ENCODE measurements at regions not wholly inside any gene's neighbourhood (a gene's known extent, or its start where the extent isn't known, plus 50 kb on each side); places are given as distances from the start of the nearest gene placed in this dataset.

DNA sequence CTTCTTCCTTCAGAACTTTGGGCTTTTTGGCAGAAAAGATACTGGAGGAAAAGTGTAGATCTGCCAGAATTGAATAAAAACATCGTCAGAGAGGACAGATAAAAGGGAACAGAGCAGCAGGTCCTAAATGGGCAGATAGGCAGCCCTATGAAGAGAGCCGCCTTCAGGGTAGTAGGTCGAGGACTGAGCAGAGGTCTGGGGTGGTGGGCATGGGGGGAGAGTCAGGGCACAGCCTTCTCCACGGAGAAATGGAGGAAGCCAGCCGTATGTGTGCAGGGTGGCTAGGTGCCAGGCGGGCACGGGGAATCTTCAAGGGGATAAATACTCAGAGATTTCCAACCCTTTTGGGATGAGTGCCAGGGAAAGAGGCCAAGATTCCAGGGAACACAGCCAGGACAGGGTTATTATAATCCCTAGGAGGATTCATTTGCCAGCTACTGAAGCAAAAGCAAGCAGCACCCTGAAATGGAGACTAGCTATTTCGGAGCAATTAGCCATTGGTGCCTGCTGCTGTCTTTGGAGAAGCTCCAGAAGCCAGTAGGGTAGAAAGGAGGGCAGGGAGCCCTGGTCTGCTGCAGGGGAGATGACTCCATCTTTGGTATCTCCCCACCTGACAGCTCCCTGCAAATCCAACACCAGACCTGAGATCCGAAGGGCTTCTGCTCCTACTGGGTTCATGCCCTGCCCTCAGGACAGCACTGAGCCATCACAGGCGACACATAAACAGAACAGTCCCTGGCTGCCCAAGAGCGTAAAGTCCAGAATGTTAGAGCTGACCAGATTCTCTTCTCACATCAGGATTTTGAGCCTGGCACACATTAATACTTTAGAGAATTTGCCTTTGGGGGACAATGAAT, 174.5 kb upstream of the NTM start:
- peak; percentile 39 for DNase-seq

DNA sequence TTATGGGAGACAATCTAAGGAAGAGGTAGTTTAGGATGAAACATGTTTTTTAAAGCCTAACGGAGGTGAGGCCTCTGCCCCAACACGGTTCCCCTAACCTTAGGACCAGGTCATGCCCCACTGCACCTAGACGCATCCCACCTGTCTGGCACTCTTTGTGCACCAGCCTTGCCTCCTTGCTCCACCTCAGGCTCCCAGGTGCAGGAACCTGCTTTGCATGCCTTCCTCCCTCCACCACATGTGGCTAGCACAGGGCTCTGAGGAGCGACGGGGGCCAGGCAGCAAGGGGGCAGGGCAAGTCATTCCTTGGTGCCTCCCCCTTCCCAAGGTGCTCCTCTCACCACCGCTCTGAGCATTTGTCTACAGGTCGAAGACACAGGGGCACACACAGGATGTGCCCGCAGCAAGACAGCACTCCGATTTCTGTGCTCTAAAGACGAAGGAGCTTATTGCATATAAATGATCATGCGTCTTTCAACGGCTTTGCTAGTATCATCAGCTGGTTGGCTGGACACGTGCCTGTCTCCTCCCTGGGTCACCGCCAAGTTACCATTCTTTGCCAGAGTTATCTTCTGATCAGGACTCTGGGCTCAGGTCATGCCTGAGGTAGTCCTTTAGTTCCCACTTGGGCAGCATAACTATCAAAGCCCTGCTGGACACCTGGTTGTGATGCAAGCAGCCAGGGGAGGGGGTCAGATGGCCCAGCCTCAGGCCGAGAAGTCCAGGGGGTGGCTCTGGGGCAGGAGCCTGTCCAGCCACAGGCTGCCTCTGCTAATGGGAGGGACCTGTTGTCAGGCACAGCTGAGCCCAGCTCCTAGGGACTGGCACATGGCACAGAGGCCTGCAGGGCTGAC, 172.0 kb upstream of the NTM start:
- DNase-seq, result no peak

DNA sequence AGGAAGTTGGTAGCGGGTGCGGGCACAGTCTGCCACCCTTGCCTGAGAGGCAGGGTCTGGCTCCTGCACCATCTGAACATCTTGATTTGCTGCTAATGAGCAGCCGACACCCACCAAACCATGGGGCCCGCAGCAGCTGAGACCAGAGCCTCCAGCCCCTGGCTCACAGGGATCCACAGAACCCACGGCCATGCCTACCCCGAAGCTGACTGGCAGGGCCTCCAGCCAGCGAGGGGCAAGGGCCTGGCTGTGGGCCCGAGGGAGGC, 171.5 kb upstream of the NTM start:
- DNase-seq, result no peak

DNA sequence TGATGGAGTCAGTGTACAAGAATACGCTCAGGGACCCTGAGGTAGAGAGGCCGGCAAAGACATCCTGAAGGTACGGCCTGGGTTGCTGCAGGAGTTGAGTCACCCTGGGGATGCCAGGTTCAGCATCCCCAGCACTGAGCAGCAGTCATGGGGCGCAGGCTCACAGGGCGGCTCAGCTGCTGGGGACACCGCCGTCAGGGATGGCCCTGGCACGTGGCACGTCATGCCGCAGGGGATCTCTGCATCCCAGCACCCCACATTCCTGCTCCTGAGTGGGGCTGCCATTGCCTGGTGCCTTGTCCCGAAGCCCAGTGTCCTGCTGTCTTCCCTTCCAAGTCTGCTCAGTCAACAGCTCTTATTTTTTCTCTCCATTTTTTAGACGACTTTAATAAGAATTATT, 168.7 kb upstream of the NTM start:
- DNase-seq, result no peak

DNA sequence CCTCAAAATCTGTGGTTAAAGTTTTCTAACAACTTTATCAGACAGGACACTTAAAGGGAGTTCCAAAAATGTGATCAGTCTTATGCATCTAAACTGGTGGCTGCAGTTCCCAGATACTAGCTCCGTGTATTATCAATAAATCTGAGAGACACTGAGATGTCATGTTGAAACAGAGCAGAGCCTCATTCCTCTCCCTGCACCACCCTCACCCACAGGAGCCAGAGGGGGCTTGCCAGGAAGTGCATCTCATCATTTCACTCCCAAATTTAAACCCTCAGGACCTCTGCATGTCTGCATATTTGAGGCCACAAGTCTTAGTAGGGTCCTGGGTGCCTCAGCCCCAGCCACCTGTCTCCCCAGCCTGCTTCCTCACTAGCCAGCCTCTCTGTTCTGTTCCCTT, 167.4 kb upstream of the NTM start:
- DNase-seq, result no peak

DNA sequence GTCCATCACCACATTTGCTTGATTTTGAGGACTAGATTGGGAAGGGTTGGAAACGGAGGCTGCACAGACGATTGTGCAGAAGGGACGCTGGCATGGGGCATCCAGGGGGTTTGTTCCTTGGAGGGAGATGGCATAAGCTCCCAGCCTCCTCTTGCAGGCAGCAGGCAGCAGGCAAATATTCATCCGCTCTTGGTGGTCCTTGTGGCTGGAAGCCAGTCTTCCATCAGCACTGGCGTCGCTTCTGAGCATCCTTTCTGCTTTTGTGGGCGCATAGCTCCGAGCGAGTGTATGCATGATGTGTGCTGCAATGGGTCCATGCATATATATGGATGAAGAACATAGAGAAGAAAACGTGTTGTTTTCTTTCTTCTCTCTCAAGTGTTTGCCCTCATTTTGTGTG, 166.1 kb upstream of the NTM start:
- DNase-seq, result no peak

DNA sequence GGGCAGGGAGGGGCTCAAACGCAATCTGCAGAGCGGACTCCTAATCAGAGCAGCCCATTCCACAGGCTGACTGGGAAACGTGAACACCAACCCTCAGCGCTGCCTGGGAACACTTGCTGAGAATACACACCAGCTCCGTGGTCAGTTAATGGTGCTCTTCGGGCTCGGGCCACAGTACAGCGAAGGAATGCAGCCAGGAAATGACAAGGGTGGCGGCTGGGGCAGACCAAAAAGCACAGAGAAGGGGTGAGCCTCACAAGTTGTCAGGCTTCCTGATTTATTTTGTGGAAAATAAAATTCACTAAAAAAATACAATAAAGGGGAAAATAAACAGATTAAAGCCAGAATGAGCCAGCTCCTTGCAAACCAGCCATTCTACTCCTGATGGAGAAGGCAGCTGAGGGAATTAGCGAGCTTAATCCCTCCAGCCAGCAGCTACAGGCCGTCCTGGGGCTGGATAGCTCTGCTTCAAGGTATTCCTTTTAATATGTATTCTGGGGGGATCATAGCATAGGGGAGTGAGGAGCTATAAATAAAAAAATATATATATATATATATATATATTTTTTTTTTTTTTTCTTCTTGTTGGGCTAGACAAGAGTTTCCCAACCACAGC, 165.5 kb upstream of the NTM start:
- no peak for DNase-seq

DNA sequence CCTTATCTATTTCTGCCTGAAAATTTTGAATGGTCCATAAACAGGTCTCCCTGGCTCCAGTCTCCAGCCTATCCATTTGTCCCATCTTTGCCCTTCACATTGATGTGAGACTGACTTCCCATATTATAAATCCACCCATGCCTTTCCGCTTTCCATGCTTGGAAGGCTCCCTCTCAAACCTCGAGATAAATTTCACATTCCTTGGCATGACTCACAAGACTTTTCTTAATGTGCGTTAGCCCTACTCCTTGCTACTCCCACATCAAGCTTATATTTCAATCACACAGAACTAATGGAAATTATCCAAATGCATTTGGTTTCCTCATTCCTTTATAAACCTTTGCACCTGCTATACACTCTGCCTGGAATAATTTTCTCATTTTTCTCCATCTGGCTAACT, 163.7 kb upstream of the NTM start:
- DNase-seq, result no peak

DNA sequence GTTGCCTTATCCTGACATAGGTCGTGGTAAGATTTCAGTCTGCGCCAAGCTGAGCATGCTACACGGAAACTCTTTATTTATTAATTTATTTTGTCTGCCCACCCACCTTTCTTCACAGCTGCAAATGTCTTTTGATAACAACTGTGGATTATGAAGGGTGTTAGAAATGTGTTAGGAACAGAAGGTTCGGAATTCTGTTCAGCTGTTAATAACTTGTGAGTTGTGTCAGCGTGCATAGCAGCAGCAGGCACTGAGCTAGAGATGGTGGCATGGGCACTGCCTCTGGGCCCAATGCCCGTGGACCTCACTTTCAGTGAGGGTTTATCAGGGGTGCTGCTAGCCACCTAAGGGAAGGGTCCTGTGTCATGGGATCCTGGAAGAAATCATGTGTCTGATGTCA, 162.5 kb upstream of the NTM start:
- no peak for DNase-seq

DNA sequence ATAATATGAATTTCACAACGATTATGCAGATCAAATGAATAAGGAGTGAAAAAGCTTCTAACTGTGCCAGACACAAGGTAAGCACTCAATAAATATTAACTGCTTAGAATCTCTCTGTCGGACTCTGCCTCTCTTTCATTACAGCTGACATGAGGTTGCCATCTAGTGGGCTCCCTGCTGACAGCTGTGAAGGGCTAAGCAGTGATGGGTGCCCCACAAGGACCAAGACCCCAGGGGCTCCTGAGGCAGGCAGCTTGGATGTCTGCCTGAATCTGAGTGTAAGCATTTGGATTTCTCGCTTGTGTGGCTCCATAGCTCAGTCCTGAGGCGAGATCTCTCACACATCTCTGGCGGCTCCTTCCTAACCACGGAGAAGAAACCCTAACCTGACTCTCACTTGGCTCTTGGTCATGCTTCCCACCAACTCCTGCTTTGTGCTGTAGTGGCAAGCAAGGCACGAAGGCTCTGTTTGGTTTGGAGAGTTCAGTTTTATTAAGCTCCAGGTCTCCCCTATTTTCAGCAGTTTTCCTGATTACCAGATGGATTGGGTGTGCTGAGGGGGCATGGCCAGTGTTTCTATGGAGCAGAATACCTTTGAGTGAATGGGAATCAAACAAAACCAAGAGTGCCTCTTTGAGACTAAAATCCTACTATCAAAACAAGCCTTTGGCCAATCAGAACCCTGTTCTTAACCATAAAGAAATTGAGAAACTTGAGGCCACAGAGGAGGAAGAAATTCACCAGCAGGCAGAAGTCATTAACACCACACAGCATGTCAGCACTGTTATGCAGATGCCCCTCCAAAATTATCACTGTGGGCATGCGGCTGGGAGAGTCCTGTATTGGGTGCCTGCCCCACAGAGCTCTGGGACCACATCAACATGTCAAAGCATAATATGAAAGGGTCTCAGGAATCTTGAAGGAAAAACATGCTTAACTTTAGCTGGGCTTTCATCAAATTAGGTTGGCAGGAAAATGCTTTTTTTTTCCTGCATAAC, 152.8 kb upstream of the NTM start:
- no peak for DNase-seq

DNA sequence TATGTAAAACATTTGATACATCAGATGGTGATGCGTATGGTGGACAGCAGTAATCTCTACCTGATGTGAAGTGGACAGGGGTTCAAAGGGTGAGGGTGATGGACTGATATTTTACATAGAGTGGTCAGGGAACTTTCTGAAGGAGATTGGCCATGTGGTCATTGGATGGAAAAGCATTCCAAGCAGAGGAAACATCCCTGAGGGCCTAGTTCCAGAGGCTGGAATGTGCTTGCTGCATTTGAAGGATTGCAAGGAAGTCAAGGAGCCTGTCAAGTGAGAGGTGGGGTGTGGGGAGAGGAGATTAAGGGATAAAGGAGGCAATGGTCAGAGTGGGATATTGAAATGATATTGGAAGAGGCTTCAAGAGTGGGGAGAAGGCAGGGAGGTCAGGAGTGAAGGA, 151.9 kb upstream of the NTM start:
- no peak for DNase-seq

DNA sequence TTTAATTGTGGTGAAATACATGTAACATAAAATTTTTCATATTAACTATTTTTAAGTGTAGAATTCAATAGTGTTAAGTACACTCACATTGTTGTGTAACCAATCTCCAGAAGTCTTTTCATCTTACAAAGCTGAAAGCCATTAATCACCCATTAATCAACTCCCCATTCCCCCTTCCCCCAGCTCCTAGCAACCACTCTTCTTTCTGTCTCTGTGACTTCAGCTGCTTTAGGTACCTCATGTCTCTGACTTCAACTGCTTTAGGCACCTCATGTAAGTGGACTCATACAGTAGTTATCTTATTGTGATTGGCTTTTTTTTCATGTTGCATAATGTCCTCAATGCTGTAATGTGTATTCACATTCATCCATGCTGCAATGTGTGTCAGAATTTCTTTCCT, 150.8 kb upstream of the NTM start:
- DNase-seq, result no peak

DNA sequence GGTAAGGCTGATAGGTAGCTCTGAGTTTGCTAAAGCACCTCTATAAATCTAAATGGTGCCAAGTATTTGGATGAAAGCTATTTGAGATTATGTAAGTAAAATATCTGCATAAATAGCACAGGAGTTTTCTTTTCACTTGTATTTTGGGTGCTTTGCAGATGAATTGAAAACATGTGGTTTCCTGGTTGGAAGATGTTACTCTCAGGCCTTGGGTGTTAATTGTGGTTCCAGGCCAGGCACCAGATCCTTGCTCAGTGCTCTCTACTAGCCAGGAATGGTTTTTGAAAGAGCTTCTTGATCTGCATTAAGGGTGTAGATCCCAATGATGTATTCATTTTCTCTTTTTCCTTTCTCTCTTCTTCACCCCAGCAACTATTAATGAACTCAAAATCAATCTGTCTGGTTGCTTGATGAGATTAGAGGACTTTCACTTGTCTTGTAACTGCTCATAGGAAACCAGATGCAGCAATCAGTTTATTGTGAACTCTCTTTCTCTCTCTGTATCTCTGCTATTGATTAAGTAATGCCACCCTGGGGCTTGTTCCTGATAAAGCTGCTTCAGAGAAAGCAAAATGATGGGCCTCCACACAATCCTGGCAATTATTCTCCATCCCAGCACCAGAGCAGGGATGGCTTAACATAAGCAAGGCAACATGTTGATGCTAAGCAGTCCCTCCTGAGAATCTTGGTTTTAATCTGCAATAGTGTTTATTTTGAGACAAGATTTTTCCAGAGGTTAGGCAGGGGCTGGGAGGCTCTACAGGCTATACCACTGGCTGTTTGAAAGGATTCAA, 147.0 kb upstream of the NTM start:
- DNase-seq, result no peak

DNA sequence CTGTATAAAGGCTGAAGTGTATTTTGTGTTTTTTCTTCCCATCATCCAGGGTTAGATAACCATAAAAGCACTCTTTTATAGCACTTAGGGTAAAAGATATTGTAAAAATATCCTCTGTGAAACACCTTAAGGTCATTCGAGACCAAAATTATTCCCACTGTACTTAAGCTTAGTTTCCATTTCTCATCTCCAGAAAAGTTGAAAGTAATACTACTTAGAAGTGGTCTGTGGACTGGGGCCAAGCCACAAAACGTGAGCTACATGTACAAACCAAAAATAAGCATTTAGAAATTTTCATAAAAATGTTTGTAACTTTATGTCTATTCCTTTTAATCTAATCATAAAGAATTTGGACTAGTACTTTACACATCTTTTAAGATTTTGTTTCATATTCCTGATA, 142.0 kb upstream of the NTM start:
- DNase-seq, result no peak

DNA sequence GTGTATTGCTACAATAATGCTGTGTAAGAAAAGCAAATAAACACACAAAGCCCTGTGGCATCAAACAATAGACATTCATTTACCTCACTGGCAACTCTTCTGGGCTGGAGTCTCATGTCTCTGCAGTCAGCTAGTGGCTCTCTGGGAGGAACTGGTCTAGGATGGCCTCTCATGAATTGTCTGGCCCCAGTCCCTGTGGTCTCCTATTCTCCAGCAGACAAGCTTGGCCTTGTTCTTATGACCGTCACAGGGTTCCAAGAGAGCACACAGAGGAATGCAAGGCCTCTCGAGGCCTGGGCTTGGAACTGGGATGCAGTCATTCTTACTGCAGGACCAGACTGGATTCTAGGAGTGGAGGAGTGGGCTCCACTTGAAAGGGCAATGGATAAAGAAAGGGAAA, 141.2 kb upstream of the NTM start:
- DNase-seq, result no peak

DNA sequence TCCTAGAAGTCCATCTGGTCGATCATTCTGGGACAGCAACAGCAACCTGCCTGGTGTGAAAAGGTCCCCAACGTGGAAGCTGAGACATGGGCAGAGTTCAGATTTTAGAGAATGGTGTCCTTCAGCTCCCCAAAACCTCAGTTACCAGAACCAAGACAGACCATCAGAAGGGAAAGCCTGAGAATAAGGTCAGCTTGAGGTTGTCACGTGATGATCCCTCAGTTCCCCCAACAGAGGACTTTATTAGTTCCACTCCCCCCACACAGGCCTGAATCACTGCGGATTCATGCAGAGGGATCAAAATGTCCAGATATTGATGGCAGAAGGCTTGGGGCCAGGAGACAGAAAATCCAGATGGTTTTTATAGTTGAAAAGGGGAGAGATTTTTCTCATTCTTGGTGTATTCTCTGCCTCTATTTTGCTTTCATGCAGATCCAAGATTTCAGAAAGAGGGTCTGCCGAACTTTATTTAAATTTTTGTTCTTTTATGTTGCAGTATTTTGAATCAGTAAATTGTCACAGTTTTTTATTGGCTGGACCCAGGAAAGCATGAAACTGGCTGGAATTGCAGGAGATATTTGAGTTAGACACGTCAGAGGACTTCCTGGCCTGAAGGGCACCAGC, 139.0 kb upstream of the NTM start:
- no peak for DNase-seq

DNA sequence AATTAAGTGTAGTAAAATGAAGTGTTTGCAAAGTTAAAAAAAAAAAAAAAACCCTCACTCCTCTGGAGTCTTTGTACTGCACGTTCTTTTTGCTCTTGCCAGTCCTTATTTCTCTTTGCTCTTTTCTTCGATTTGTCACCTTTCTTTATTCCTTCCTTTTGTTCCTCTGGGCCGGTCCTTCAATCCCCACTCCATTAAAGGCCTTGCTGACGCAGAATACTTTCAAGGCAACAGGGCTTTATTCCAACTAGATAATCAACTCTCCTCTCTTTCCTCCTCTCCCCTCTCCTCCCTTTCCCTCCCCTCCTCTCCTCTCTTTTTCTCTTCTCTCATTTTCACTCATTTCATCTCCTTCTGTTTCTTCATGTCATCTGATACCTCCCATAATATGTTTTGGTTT, 138.2 kb upstream of the NTM start:
- DNase-seq, result no peak

DNA sequence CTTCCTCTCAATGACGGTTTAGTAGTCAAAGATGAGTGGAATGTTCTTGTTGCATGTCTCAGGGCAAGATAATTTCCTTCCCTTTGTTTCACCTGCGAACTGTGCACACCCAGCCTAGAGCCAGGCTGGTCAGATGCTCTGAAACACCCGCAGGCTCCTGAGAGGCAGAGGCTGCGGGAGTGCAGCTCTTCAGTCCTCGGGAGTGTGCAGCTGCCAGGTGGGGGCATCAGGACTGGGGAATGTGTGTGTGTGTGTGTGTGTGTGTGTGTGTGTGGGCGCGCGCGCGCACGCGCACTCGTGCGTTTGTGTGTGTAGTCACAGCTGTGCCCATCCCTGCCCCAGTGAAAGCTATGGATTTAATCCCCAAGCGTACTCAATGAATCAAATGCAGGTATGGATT, 136.2 kb upstream of the NTM start:
- DNase-seq, result no peak

DNA sequence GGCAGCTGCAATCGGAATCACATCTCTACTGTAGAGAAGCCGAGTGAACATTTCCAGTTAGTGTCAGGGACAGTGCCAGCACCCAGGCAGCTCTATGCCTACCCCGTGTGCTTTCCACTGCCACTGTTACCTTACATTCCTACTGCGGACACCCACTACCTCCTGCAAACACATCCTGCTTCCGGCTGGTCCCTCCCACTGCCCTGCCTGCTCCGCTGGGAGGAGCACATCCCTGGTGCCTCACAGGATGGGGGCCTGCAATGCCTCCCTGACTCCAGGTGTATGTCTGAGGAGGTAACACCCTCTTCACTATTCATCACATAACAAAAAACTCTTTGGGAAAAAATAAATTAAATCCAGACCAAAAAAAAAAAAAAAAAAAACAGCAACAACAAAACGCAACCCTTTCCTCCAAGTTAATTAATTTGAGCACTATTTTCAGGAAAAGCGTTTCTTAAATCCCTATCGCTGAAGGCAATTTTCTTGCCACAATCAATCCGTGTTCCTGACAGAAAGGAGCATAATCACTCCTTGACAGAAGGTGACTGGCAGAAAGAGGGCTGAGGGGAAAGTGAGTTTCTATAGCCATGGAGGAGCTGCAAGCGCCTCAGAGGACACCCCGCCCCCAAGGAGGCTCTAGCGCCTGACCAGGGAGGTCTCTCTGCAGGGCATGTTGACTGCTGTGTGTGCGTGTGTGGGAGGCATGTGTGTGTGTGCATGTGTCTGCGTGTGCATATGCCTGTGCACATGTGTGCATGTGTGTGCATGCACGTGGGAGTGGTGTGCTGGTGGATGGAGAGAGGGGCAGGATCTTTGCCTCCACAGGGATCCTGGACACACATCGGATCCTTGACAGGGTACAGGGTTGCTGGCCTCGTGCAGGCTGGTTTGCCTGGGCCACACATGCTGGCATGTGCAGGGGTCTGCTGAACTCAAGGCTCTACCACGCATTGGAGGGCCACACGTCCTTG, 134.8 kb upstream of the NTM start:
- no peak for DNase-seq

DNA sequence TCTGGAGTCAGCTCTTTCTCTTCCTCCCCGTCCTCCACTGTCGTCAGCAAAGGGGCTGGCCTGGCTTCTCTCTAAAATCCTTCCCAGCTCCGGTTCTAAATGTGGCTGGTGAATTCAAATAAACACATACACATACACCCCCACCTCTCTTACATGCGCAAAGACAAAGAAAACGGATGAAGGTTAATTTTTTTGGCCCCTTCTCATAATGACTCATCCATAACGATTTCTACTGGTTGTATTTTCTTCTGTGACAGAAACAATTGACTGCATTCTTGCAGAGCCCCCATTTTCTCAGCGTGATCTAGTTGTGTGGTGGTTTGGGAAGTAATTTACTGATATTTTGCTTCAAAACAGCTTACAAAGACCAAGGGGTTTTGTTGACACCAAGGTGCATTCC, 130.0 kb upstream of the NTM start:
- DNase-seq, result no peak

Measured in NCI-H2171 (cell line).